Esophagus squamous epithelium (tissue), 4 donors: ENCODE measurements at regions not wholly inside any gene's neighbourhood (a gene's known extent, or its start where the extent isn't known, plus 50 kb on each side); places are given as distances from the start of the nearest gene placed in this dataset.

ENCODE experiments used
- POLR2A ChIP-seq, 4 donors: fragments of 450-650 bp; IDR thresholded peaks; one replicate each; pipeline ENCODE4 v1.6.1; 2017; ENCODE audit warnings: antibody characterized with exemption in 4 of 4, mild to moderate bottlenecking in 4 of 4, moderate library complexity in 3 of 4
- TF ChIP-seq, protein P1 (sequence below), 6 experiments: fragments of 450-650 bp in 4 of 6; fragments of 200-600 bp in 2 of 6; sonication (generic) in 2 of 6; IDR thresholded peaks; one replicate each; pipeline ENCODE4 v1.5.1; 2016 to 2019; ENCODE audit warnings: antibody characterized with exemption in 6 of 6, mild to moderate bottlenecking in 4 of 6, moderate library complexity in 4 of 6

DNA sequence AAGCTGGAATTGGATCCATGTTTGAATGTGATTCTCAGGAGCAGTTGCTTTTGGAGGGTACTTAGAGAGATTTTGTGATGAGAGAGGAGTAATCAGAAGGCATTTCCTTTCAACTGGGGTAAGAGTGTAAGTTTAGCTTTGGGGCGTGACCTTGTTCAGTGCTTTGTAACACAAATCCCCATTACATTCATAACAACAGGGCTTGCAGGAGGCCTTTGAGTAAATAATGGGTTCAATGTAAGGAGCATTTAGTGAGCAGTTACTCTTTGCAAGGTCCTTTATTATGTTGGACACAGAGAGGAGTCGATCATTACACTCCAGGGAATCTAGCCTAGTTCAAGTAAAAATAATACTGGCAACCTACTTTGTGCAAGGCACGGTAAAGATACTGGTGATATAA lies 74.0 kb upstream of the AFF2 start:
- TF ChIP-seq, protein P1, sequence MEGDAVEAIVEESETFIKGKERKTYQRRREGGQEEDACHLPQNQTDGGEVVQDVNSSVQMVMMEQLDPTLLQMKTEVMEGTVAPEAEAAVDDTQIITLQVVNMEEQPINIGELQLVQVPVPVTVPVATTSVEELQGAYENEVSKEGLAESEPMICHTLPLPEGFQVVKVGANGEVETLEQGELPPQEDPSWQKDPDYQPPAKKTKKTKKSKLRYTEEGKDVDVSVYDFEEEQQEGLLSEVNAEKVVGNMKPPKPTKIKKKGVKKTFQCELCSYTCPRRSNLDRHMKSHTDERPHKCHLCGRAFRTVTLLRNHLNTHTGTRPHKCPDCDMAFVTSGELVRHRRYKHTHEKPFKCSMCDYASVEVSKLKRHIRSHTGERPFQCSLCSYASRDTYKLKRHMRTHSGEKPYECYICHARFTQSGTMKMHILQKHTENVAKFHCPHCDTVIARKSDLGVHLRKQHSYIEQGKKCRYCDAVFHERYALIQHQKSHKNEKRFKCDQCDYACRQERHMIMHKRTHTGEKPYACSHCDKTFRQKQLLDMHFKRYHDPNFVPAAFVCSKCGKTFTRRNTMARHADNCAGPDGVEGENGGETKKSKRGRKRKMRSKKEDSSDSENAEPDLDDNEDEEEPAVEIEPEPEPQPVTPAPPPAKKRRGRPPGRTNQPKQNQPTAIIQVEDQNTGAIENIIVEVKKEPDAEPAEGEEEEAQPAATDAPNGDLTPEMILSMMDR (IDR thresholded peaks at IDR 0.05), result no peak
- TF ChIP-seq POLR2A (IDR thresholded peaks at IDR 0.05), result no peak
